Stomach (tissue), 4 donors: ENCODE measurements at regions not wholly inside any gene's neighbourhood (a gene's known extent, or its start where the extent isn't known, plus 50 kb on each side); places are given as distances from the start of the nearest gene placed in this dataset.

Source experiments
- CTCF ChIP-seq, 7 experiments: fragments of 450-650 bp in 4 of 7; fragments of 200-600 bp in 3 of 7; sonication (generic) in 3 of 7; IDR thresholded peaks; one replicate each; pipeline ENCODE4 v1.5.1; 2016 to 2019; ENCODE audit warnings: antibody characterized with exemption in 7 of 7, control low read depth in 2 of 7, mild to moderate bottlenecking in 1 of 7
- EP300 ChIP-seq: sonication (generic); formaldehyde crosslinking; IDR thresholded peaks from one replicate; pipeline ENCODE4 v1.6.1; 2017; ENCODE audit warnings: antibody characterized with exemption

GRCh38 chr12:38157274-38157932 is 159.2 kb upstream of the ALG10B start:
- TF ChIP-seq CTCF (IDR thresholded peaks at IDR 0.05) (no peak), EP300 (no peak)
